ENCODE measurements at regions not wholly inside any gene's neighbourhood (a gene's known extent, or its start where the extent isn't known, plus 50 kb on each side); places are given as distances from the start of the nearest gene placed in this dataset.

DNA sequence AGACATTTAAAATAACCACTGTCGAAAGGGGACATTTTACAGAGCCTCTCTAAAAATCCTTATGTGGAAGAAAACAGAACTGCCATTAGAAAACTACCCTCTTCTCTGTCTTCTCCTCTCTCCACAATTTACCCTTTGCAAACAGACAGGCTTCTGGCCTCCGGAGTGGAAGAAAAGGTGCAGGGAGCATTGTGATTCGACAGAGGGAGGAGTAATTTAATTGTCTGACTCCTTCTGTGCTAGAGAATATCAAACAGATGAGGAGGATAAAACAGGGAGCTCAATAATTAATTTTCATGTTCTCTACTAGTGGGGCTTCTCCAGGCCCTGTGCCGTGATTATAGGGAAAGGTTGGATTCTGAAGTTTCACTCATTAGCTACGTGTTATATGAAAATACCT is 615.5 kb upstream of the MKI67 start:
- Histone ChIP-seq H3K9ac (ENCODE audit: insufficient read depth, low read depth, low read length) (no peak overlapping the region), H3K9me3 (ENCODE audit: low read length) (no peaks in the 10 kb centered on the region), H3K4me3 (replicated peaks in 1 of 3; ENCODE audit: insufficient read depth in 1 of 3, low read depth in 2 of 3, low read length in 3 of 3) (no peak overlapping the region), H4K20me1 (ENCODE audit: insufficient read depth, low read length) (no peaks in the 10 kb centered on the region), H3K27ac (ENCODE audit: extremely low read length, insufficient read depth, low read length) (no peak overlapping the region), H3K4me2 (ENCODE audit: low read depth, low read length) (no peak overlapping the region), H2AFZ (ENCODE audit: low read length) (no peak overlapping the region), H3K79me2 (ENCODE audit: insufficient read depth, low read length) (no peaks in the 10 kb centered on the region), H3K27me3 (ENCODE audit: control insufficient read depth in 1 of 2, insufficient read depth in 2 of 2, low read length in 2 of 2) (peaks cover 0 to 49% of the 10 kb centered on the region in 2 experiments; a peak in 4 of 5 replicates), H3K4me1 (ENCODE audit: insufficient read depth, low read length) (no peaks in the 10 kb centered on the region), H3K36me3 (replicated peaks in 1 of 2; ENCODE audit: control insufficient read depth in 1 of 2, insufficient read depth in 2 of 2, low read length in 2 of 2) (no peaks in the 10 kb centered on the region)
- no TSS peak for BruUV-seq (replicated peaks)
- ChIA-PET CTCF (ENCODE audit: low intra/inter-chr PET ratio, low total read pairs) (no interaction called here), POLR2A (no interaction called here)
- no peak for ATAC-seq
- 10% methylated on average over 5 of the region's 5 CpGs for WGBS (ENCODE audit: low lambda C conversion rate)
- no peak for TF ChIP-seq POLR2A (IDR thresholded peaks at IDR 0.05; ENCODE audit: insufficient read depth in 1 of 2, low read depth in 2 of 2, low read length in 2 of 2)
- TF ChIP-seq, protein P1, sequence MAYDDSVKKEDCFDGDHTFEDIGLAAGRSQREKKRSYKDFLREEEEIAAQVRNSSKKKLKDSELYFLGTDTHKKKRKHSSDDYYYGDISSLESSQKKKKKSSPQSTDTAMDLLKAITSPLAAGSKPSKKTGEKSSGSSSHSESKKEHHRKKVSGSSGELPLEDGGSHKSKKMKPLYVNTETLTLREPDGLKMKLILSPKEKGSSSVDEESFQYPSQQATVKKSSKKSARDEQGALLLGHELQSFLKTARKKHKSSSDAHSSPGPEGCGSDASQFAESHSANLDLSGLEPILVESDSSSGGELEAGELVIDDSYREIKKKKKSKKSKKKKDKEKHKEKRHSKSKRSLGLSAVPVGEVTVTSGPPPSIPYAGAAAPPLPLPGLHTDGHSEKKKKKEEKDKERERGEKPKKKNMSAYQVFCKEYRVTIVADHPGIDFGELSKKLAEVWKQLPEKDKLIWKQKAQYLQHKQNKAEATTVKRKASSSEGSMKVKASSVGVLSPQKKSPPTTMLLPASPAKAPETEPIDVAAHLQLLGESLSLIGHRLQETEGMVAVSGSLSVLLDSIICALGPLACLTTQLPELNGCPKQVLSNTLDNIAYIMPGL (CRISPR knock-in tag; IDR thresholded peaks at IDR 0.05; ENCODE audit: borderline replicate concordance in 1 of 2, low read depth in 1 of 2): no peak
- TF ChIP-seq ZNF773 (CRISPR knock-in tag; IDR thresholded peaks at IDR 0.05; ENCODE audit: borderline replicate concordance): no peak
- TF ChIP-seq, protein P2, sequence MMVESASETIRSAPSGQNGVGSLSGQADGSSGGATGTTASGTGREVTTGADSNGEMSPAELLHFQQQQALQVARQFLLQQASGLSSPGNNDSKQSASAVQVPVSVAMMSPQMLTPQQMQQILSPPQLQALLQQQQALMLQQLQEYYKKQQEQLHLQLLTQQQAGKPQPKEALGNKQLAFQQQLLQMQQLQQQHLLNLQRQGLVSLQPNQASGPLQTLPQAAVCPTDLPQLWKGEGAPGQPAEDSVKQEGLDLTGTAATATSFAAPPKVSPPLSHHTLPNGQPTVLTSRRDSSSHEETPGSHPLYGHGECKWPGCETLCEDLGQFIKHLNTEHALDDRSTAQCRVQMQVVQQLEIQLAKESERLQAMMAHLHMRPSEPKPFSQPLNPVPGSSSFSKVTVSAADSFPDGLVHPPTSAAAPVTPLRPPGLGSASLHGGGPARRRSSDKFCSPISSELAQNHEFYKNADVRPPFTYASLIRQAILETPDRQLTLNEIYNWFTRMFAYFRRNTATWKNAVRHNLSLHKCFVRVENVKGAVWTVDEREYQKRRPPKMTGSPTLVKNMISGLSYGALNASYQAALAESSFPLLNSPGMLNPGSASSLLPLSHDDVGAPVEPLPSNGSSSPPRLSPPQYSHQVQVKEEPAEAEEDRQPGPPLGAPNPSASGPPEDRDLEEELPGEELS (CRISPR knock-in tag; IDR thresholded peaks at IDR 0.05): no peak
- no peak for TF ChIP-seq ZNF782 (CRISPR knock-in tag; IDR thresholded peaks at IDR 0.05; ENCODE audit: borderline replicate concordance)
- TF ChIP-seq, protein P3, sequence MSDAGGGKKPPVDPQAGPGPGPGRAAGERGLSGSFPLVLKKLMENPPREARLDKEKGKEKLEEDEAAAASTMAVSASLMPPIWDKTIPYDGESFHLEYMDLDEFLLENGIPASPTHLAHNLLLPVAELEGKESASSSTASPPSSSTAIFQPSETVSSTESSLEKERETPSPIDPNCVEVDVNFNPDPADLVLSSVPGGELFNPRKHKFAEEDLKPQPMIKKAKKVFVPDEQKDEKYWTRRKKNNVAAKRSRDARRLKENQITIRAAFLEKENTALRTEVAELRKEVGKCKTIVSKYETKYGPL (CRISPR knock-in tag; IDR thresholded peaks at IDR 0.05): no peak
- TF ChIP-seq MATR3 (CRISPR knock-in tag; IDR thresholded peaks at IDR 0.05): no peak
- no peak for TF ChIP-seq PCBP1 (IDR thresholded peaks at IDR 0.05; ENCODE audit: borderline replicate concordance, low read depth, low read length)
- TF ChIP-seq, protein P4, sequence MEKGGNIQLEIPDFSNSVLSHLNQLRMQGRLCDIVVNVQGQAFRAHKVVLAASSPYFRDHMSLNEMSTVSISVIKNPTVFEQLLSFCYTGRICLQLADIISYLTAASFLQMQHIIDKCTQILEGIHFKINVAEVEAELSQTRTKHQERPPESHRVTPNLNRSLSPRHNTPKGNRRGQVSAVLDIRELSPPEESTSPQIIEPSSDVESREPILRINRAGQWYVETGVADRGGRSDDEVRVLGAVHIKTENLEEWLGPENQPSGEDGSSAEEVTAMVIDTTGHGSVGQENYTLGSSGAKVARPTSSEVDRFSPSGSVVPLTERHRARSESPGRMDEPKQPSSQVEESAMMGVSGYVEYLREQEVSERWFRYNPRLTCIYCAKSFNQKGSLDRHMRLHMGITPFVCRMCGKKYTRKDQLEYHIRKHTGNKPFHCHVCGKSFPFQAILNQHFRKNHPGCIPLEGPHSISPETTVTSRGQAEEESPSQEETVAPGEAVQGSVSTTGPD (CRISPR knock-in tag; IDR thresholded peaks at IDR 0.05): no peak
- TF ChIP-seq NFRKB (IDR thresholded peaks at IDR 0.05): no peak
- TF ChIP-seq, protein P5, sequence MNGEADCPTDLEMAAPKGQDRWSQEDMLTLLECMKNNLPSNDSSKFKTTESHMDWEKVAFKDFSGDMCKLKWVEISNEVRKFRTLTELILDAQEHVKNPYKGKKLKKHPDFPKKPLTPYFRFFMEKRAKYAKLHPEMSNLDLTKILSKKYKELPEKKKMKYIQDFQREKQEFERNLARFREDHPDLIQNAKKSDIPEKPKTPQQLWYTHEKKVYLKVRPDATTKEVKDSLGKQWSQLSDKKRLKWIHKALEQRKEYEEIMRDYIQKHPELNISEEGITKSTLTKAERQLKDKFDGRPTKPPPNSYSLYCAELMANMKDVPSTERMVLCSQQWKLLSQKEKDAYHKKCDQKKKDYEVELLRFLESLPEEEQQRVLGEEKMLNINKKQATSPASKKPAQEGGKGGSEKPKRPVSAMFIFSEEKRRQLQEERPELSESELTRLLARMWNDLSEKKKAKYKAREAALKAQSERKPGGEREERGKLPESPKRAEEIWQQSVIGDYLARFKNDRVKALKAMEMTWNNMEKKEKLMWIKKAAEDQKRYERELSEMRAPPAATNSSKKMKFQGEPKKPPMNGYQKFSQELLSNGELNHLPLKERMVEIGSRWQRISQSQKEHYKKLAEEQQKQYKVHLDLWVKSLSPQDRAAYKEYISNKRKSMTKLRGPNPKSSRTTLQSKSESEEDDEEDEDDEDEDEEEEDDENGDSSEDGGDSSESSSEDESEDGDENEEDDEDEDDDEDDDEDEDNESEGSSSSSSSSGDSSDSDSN (CRISPR knock-in tag; IDR thresholded peaks at IDR 0.05): no peak
- no peak for TF ChIP-seq ZNF674 (CRISPR knock-in tag; IDR thresholded peaks at IDR 0.05; ENCODE audit: low read depth)
- TF ChIP-seq ZBTB42 (CRISPR knock-in tag; IDR thresholded peaks at IDR 0.05): no peak
- TF ChIP-seq SIX4 (CRISPR knock-in tag; IDR thresholded peaks at IDR 0.05): no peak
- no peak for TF ChIP-seq ELF3 (CRISPR knock-in tag; IDR thresholded peaks at IDR 0.05)
- TF ChIP-seq RFX3 (CRISPR knock-in tag; IDR thresholded peaks at IDR 0.05): no peak
- DNase-seq (ENCODE audit: low spot score): no peak
- in situ Hi-C loops (cut with HindIII; ENCODE audit: extremely low pct_ligation_motif_present, low pct_unique_long_range_greater_than_20kb) (no loop called here), intact Hi-C loops (cut with micrococcal nuclease; ENCODE audit: unreplicated experiment) (no loop called here)
- no peak for FAIRE-seq

Measured in HepG2 (cell line).